ENCODE measurements at regions not wholly inside any gene's neighbourhood (a gene's known extent, or its start where the extent isn't known, plus 50 kb on each side); places are given as distances from the start of the nearest gene placed in this dataset.

DNA sequence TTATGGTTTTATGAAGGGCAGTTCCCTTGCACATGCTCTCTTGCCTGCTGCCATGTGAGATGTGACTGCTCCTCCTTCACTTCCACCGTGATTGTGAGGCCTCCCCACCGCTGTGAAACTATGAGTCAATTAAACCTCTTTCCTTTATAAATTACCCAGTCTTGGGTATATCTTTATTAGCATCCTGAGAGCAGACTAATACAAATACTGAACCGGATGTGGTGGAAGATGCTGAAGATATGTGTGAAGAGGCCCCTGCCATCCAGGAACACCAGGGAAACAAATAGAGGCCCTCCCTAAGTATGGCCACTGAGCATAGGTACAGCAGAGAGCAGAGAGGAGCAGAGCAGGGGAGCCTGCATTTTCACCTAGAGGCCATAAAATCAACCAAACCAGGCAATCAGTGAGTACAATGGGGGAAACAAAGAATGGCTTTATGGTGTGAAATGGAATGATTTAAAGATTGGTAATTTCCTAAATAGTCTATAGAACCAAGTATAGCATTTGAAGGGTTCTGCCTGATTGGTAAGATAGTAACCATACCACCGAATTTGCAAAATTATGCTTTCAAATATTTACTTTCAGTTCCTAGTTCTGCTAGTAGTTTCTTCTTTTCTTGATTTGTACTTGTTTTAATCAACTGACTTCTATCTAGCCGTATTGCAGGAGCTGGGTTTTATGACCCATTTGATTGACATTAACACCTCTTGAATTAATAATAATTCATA is 421.6 kb downstream of the IRX1 start:
- DNase-seq (ENCODE audit: low read depth, low spot score), result no peak

DNA sequence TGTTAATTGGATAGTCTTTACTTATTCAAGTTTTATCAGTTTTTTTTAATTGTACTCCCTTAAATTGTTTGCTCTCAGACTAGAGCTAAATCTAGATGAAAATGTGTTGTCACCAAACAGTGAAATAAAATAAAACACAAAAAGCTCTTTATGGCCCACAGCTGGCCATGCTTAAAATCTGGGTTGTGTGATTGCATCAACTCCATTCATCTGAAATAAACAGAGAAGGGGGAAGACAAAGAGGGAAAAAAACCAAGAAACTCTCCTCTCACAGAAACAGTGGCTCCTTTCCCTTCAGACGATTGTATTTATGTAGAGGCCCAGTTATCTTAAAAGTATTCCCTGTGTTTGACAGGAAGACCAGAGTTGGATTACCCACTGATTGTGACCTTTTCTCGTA is 422.4 kb downstream of the IRX1 start:
- no peak for DNase-seq (ENCODE audit: low read depth, low spot score)

DNA sequence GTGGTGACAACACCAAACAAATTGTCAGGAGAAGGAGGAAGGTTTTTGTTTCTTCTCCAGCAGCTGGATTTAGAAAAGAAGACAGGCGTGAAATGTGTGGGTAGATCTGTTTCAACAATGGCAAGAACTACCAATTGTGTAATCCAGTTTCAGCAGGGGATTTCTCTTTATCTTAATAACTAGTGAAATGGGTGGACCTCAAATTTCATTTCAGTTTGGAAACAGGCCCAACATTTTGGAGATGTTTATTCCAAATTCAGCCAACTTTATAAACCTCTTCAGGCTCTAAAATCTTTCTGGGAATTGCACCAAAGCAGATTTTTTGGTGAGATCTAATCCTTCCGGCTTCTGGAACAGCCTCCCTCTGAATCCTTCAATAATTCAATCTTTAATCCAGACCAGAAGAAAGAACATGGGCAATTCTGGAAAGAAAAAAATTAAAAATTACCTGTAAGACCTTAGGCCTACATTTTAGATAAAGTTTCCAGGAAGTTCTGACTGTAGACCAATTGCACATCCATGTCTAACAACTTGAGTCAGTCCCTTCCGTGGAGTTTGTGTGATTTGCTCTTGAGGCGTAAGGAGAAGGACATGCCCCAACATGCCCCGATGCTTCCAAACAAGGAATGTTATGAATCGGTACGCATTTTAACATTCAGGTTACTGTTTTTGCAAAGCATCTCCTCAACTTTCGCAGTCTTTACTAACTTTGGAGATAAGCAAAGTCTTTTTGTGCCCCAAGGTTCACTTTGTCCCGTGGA is 423.6 kb downstream of the IRX1 start:
- DNase-seq (ENCODE audit: low read depth, low spot score), result no peak

DNA sequence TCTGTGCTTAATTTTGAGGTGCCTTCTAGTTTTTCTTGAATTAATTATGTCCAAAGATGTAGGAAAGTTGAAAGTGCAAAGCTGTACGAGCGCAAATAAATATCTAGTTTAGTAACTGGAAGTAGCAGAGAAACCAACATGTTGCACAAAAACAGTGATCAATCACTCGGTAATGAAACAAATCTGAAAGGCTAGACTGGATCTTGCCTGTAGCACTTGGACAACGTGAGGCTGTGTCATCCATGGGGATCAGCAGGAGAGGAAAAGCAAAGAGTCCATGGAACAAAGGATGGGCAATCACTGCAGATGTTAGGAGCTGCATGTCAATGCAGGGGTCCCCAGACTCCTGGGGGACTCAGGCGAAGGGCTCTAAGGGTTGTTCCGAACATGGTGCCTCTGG is 424.2 kb downstream of the IRX1 start:
- no peak for DNase-seq (ENCODE audit: low read depth, low spot score)

DNA sequence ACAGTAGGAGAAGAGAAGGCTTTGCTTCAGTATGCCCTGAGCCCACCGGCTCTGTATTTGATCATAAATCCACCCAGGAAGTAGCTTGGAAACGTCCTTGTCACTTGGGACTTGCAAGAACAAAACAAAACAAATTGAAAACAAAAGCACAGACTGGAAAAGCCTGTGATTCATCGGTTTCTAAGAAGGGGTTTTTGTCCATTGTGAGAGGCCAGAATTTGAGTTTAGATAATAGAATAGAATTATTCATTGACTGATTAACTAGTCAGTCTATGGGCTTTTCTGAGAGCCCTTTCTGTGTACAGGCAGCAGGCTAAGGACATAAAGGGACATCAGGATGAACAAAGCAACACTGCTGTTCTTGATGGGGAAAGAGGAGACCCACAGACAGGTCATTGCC is 424.8 kb downstream of the IRX1 start:
- peak; percentile 37 for DNase-seq (ENCODE audit: low read depth, low spot score)

DNA sequence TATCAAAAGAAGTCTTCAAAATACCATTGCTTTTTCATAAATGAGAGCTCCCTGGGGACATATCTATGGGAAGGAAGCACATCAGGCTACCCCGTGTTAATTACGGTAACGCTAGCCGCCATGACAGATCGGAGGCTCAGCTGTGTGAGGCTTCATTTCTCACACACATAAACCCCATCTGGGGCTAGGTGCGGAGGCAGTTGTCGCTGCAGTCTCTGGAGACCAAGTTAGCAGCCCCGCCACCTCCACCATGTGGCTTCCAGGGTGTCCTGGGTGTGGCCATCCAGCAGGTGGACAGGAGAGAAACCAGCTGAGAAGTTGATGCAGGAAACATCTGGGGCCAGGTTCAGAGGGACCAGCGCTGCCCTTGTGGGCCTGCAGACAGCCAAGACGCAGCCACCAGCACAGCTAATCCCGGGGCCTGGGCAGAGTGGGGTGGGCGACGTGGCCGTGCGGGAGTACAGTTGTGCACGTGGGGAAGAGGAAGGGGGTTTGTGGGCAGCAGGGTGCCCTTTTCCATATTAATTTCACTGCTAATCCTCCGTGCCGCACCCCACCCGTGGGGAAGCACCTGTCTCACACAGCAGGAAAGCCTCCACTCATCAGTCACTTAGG is 426.5 kb downstream of the IRX1 start:
- no peak for DNase-seq (ENCODE audit: low read depth, low spot score)

DNA sequence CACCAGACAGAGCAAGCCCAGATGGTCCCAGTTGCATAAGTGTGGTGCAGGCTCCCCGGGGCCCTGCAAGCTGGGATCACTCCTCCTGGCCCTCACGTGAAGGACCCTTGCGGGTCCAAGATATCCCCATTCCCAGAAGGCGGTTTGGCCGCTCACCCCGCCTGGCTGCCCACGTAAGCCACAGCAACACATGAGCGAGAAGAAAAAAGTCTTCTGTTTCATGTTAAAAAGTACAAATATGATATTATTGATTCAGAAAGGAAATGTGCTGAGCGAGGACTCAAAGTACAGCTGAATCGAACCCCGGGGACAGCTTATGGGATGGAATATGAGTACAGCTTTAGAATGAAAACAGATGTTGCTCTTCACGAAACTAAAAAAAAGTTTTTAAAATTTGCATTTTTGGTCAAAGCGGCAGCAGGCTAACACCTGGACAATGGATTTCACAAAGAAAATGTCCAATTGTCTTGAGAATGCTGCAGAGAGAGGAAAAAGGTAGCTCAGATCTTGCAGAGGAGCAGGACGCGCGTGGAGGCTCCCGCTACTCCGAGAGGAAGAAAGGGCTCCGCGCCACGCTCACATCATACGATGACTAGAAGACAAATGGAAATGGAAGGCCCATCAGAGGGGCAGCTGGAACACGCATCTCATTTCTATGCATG is 427.6 kb downstream of the IRX1 start:
- DNase-seq (ENCODE audit: low read depth, low spot score), result no peak

DNA sequence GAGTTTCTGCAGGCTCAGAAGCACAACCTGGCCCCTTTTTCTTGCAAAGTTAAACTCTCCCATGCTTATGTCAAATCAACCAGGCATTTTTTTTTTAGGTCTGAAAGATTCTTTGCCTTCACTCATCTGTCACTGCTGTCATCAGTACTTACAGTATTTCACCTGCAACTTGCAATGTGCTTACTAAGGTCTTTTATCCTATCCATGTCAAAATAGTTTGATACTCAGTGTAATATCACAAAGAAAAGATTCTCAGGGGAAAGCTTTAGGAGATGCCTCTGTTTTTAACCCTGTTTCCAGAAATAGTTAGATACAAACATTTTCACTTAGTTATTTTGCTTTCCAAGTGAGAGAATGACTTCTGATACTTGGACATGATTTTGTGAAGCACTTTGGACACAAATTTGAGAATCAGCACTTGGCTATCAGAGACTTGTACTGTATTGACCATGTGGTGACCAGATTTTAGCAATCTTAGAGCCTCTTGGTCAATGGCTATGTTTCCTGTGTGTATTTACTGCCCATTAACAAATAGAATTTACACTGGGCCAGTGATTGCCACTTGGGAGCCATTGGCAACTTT is 428.2 kb downstream of the IRX1 start:
- DNase-seq (ENCODE audit: low read depth, low spot score), result no peak

DNA sequence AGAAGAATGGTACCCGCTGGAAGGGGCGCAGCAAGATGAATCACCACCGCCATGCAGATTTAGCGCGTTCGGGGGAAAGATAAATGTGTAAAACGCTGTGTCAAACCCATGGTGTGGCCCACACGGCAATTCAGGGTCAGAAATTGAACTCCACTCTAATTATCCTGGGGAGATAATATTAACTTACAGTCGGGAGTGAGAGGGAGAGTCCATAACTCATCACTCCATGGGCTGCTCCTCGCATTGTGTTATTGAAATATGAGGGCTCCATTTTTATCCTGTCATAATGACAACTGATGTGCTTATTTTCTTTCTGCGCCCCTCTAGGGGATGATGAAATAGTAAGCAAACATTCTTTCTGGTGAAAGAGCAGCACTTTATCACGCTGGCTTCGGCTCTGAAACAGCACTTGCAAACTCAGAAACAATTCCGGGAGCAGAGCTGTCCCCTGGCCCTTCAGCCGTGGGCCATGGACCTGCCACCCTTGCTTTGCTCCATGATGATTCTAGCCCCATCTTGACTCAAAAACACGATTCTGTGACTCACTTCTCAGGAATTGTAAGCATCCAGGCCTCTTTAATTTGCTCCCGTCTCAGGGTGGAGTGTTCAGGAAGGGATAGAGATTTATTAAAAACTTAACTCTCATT is 431.6 kb downstream of the IRX1 start:
- peak; percentile 44 for DNase-seq (ENCODE audit: low read depth, low spot score)

DNA sequence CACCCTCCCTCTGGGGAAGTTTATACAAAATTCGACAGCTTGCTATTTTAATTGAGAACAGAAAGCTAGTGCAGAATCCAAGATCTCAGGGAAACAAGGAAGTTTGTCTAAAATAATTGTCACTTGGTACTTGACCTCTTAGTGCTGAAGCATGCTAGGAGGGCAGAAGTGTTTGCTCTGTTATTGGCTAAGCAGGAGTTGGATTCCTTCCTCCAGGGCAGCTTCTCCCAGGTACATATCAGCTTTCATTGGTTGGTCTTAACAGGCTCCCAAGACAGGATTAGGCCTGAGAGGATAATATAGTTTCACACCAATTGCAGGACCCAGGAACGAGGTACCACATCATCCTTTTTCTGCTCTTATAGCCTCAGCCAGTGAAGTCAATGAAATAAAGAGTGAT is 432.8 kb downstream of the IRX1 start:
- no peak for DNase-seq (ENCODE audit: low read depth, low spot score)

DNA sequence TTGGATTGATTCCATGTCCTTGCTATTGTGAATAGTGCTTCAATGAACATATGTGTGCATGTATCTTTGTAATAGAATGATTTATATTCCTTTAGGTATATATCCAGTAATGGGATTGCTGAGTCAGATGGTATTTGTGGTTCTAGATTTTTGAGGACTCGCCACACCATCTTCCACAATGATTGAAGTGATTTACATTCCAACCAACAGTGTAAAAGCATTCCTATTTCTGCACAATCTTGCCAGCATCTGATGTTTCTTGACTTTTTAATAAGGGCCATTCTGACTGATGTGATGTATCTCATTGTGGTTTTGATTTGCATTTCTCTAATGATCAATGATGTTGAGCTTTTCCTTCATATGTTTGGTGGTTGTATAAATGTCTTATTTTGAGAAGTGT is 437.9 kb downstream of the IRX1 start:
- DNase-seq (ENCODE audit: low read depth, low spot score), result peak; percentile 43

DNA sequence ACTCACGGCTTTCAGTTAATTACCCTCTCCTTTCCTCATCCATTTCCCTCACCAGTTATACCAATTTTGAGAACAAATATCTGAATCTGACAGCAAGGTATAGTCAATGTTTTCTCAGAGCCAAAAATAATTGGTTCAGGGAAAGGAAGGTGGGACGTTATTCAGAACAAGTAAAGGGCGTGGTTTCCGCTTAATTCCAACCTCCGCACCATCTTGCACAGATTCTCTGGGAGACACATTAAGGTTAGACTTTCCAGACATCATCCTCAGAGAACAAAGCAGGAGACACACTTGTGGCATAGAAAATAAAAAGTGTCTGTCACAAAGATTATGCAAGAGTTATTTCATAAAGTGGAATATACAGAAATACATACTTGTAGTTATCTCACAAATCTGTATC is 441.2 kb downstream of the IRX1 start:
- no peak for DNase-seq (ENCODE audit: low read depth, low spot score)

DNA sequence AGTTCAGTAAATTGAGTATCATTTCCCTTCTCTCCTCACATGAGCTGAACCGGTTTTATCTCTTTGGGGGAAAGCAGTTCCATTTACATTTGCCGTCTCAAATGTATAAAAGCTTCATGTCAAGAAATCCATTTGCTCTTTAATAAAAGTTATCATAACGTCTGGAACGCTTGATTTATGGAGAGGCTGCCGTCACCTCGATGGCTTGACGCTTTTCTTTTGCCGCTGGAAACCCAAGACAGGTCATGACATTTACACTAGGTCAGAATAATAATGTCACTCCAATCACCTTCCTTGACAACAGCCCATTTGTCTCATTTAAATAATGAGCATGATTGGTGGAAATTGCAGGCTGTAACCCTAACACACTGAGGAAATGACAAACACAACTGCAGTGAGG is 443.4 kb downstream of the IRX1 start:
- DNase-seq (ENCODE audit: low read depth, low spot score), result no peak

DNA sequence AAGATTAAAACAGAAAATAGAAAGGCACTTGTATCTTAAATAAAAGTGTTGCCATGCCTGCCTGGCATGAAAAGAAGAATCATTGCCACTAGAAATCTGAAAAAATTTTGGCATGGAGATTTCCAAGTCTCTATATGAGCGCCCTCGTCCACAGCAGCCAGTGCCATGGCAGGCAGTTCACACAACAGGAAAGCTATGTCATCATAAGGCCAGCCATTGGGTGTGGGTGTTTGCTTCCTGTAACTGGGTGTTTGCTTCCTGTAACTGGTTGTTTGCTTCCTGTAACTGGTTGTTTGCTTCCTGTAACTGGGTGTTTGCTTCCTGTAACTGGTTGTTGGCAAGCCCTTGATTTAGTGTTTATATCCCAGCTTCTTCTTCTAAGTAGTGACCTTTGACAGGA is 446.7 kb downstream of the IRX1 start:
- no peak for DNase-seq (ENCODE audit: low read depth, low spot score)

DNA sequence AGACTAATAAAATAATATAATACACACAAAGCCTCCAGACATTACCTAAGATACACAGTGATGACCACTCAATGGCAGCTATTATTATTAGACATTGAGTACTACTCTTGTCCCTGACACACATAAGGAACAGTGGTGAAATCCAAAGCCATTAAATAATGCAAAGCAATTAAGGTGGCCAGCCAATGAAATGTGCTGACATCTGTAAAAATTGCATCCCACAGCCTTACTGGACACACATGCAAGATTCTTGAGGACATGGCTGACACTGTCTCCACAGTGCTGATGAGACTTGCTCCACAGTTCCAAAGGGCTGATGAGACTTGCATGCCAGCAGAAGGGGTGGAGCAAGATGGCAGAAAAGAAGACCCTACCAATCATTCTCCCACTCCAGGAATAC is 447.5 kb downstream of the IRX1 start:
- no peak for DNase-seq (ENCODE audit: low read depth, low spot score)

DNA sequence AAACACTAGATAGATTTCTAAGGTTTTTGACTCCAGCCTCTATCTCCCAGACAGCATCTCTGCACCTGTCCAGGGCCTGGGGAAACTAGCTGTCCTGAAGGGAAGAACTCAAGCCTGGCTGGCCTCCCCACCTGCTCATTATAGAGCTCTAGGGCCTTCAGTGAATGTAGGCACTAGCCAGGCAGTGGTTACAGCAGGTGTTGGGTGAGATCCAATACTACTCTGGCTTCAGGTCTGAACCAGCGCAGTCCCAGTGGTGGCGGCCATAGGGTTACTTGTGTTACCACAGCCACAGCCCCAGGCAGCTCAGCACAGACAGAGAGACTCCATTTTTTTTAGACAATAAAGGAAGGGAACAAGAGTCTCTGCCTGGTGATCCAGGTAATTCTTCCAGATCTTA is 449.2 kb downstream of the IRX1 start:
- no peak for DNase-seq (ENCODE audit: low read depth, low spot score)

DNA sequence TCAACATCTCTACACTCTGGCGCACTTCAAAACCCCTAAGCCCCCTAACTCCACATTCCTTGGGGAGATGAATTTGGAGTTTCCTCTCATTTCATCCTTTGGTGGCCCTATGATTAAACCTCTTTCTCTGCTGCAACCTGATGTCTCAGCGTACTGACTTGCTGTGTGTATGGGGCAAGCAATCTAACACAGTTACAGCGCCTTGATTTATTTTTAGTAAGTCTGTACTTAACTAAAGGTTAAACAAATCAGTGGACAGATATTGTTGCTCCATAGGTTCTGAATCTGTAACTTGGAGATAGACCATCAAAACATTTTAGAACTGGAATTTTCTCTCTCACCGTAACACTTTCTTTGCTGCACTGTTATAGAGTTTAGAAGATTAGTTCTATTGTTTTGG is 452.8 kb downstream of the IRX1 start:
- no peak for DNase-seq (ENCODE audit: low read depth, low spot score)

DNA sequence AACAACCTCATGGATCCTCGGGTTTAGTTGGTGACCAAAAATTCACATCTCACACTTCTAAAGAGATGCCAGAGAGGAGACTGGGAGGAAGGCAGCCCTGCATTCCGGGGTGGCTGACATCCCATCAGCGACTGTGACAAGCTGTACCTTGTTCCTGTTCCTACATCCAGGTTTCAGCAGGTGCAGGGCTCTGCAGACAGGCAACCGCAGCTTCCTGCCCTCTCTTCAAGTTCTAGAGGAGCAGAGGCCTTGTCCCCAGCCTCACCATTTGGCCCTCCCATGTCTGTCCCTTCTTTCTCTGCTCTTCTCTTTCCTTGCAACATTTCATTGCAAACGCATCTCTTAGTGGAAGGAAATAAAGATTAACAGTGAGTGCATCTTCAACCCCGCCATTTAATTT is 454.6 kb downstream of the IRX1 start:
- no peak for DNase-seq (ENCODE audit: low read depth, low spot score)

DNA sequence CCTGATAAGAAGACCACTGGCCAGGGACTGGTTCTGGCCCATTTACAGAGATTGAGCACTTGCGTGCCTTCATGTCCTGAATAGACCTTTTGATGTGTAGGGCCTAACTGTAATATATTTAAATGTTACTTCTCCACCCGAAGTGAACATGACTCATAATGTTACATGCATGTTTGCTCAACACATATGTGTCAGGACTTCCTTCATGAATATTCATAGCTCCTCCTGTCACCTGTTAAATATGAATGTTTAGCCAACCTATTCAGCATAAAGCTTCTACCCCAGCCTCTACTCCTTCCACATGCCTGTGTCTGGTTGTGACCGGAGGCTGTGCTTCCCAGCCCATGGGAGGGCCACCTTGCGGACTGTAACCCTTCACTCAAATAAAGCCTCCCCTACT is 457.5 kb downstream of the IRX1 start:
- no peak for DNase-seq (ENCODE audit: low read depth, low spot score)

DNA sequence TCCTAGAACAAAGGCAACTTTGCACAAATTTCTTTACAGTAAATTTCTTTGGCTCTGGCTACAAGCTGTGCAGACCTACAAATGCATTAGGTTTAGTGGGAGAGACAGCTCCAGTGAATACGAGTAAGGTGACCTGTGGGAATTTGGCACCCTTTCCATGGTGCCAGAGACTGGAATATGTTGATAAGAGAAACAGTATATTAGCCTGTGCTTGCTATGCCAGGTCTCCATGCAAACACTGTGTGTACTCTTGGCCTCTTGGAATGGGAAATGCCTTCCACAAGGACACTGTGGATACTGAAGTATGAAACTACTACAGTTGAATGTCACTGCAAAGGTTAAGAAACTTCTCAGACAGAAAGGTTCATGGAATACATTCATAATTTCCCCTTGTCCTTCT is 458.5 kb downstream of the IRX1 start:
- no peak for DNase-seq (ENCODE audit: low read depth, low spot score)

DNA sequence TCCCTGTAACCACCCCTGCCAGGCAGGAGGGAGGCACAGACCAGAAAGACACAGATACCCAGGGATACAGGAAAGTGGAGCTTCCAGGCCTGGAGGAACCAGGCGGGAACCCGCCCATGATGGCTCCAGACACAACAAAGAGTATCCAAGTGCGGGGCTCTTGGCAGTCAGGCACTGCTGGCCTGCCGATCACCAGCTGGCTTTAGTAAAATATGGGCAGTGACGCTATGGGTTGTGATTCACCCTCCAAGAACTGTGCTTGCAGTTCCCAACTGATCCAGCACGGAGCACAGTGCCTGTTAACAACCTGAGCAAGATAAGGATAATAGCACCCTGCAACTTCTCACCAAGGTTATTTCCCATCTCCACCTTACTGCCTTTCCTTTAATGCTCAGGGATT is 463.3 kb downstream of the IRX1 start:
- peak; percentile 44 for DNase-seq (ENCODE audit: low read depth, low spot score)
